GM18502 (cell line): ENCODE measurements at regions not wholly inside any gene's neighbourhood (a gene's known extent, or its start where the extent isn't known, plus 50 kb on each side); places are given as distances from the start of the nearest gene placed in this dataset.
"Not testable (repeated sequence)": the region's sequence is repeated elsewhere in the genome, so short reads cannot be mapped to it uniquely, and the experiment has no call there.

Experiments used
- ATAC-seq: cut with Tn5 transposase; IDR thresholded peaks from one replicate; pipeline ENCODE4 v1.9.1; 2021; ENCODE audit warnings: mild to moderate bottlenecking; ENCODE audit not compliant: unreplicated experiment, poor library complexity

DNA sequence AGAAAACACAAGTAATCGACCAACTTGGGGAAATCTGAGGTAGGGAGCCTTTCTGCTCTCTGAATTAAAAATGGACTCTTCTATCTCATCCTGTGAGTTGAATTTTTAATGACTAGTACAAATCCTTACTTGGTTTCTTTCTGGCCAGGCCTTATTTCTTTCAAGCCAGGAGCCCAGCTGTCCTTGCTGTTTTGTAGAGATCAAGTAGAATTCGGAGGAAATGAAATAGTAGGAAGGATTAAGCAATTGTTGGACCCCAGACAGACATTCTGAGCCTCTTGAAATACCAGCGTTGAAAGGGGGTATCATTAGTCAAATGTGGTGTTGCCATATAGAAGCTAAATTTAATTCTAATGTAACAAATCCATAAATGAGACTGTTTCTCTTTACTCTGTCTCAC lies 53.7 kb upstream of the SMIM15 start:
- no peak for ATAC-seq

DNA sequence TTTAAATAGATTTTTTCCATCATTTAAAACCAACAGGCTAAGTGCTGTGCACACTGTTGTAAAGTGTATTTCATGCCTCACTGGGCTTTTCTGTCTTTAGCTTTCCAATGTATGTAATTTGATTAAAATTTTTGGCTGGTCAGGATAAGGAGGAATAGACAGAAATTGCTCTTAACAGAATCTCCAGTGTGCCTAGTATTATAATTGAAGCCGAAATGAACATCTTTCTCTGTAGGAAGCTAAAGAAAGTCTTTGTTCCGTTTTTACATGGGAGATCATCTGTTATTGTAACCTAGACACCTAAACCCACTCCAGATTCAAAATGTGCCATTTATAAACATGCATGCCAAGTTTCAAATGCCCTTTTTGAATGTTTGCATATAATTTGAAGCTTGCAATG lies 54.5 kb upstream of the SMIM15 start:
- ATAC-seq = no peak

DNA sequence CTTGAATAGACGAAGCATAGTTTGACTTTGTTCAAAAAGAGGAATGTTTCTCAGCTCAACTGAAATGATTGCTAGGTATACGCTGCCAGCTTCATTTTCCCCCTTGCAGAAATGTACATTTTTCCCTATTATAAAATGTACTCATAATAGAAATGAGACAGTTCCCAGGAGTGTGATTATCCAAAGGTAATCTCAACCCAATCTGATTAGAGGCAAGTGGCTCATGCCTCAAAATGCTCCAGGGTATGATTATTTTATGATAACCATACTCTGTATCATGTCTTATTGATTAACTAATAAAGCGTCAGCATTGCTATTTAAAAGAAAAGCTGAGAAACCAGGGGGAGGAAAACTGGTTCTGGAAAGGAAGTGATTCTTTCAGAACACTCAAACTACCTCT lies 54.9 kb upstream of the SMIM15 start:
- ATAC-seq = no peak

DNA sequence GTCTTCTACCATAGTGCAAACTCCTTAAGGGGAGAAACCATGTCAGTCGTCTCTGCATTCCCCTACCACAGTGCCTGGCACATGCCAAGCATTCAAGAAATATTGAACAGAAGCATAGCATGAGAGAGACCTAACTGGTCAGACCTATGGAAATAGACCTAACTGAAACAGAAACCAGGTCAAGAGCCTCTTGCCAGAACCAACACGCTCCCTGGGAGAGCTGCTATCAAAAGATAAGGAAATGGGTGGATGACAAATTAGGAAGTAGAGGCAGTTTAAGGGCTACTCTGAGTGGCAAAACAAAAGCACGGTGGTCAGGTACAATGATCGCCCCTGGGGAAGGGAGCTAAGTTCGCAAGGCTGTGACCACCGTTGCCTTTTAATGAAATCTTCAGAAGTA lies 66.0 kb upstream of the SMIM15 start:
- ATAC-seq = no peak

DNA sequence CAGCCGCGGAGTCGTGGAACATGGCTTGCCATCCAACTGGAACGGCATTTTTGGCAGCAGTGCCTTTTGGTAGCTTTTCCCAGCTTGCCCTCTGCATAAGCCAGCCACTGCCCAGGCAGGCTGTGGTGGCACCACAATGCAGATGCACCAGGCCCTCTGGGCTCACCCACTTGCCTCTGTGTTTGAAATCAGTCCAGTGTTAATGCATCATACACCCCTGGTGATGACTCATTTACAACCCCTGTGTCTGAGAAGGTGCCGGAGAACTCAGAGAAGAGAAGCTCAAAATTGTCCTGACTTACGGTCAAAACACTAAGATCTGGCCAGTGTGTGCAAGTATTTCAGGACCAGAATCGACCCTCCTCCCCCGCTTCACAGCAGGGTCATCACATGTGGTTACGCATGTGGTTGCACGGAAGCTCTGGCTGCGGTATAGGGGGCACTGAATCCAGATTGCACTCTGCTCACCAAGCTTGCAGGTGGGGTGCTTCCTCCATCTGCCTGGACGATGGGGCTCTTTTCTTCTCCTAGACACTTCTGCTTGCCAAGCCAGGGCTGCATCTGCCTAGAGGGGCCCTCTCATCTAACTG lies 66.5 kb upstream of the SMIM15 start:
- ATAC-seq = peak; percentile 74

DNA sequence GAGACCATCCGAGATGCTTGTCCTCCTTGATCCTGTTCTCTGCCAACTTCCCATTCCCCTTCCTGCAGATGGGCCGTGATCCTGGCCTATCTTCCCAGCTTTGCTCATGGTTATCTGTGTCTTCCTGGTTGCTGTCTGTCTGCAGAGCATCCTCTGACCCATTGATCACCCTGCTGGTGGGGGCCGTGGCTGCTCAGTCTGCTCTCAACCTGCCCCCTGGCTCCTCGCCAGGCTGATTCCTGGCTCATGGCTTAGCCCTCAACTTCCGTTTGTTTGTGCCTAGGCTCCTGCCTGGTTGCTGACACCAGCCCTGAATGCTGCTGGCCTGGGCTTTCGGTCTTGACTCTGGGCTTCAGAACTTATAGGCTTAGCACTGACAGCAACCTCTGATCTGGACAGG lies 67.1 kb upstream of the SMIM15 start:
- no peak for ATAC-seq

DNA sequence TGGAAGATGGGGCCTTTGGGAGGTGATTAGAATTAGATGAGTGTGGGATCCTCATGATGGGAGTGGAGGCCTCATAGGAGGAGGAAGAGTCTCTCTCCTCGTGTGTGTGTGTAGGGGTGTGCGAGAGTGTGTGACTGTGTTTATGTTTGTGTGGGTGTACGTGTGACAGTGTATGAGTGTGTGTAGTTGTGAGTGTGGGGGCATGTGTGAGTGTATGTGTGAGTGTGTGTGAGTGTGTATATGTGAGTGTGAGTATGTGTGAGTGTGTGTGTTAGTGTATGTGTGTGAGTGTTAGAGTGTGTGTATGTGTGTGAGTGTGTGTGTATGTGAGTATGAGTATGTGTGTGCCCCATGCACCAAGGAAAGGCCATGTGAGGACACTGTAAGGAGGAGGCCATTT lies 68.2 kb upstream of the SMIM15 start:
- ATAC-seq = no peak

DNA sequence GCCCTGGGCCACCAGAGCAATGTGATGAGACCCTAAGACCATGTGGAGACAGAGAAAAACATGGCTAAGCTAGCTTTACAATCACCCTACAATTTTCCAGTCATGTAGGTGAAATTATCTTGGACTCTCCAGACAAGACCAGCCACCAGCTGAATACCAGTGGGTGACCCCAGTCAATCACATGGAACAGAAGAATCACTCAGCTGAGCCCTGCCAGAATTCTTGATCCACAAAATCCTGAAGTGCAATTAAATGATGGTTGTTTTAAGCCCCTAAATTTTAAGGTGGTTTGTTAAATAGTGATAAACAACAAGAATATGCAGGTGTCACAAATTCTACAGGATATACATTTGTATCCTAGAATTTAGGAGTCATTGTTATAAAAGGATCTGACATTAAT lies 69.5 kb upstream of the SMIM15 start:
- no peak for ATAC-seq

DNA sequence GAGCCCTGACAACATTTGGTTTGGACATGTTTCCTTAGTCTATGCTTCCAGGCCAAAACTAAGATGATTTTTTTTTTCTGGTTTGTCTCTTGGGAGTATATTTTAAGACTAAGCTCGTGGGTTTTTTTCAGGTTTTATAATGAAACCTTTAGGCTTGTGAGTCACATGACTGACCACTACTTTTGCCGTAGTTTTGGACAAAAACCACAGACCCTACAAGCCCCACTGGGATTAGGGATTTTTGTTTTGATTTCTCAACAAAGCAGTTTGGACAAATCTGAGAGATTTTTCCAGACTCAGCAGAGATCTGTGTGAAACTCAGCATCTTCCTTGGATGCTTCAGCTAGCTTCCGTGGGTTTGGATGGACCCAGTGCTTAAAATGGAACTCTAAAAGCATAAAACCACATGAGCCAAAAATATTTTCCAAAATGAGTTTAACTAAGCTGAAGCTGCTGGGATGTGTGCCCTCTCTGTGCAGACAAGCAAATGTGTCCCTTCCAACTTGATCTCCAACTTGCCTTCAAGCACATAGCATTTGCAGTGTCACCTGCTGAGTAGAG lies 70.3 kb upstream of the SMIM15 start:
- no peak for ATAC-seq

DNA sequence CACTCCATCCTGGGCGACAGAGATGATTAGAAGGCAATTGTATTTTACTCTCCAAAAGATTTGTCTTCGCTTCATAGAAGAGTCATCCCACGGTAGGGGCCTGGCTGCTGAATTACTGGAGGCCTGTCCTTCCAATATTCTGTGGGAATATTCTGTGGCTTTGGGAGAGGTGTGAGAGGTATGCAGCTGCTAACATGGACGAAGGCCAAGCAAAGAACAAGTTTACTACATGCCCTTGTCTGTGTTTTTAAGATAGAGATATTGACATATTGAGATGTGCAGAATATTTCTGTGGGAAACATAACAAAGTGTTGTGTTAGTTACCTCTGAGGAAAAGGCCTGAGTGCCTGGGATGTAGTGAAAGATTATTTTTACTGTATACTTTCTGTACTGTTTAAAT lies 71.8 kb upstream of the SMIM15 start:
- no peak for ATAC-seq

DNA sequence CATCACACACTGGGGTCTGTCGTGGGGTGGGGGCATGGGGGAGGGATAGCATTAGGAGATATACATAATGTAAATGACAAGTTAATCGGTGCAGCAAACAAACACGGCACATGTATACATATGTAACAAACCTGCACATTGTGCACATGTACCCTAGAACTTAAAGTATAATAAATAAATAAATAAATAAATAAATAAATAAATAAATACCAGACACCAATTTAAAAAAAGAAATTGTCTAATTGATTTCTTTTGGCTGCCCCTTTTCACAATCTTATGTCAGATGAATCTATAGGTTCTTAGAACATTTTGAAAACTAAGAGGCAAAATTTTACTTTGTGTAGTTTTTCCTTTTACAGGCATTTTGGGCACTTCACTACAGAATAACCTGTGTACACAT lies 74.4 kb upstream of the SMIM15 start:
- ATAC-seq = not testable (repeated sequence)

DNA sequence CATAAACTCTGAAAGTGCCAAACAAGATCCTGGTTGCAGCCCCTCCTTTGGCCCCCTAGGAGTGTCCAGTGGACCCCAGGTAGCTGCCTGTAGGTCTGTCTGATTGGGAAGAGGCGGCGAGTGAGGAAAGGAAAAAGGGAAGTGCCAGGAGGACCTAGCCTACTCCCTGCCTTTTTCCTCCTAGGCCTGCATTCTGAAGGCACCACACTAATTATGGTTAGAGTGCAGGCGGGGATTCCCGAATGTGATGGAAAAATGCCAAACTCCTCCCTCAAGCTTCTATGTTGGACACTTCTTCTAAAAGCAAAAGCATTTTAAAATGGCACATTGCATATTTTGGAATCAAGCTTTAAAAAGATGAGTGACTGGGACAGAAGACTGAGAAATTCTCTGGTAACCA lies 83.2 kb upstream of the SMIM15 start:
- no peak for ATAC-seq

DNA sequence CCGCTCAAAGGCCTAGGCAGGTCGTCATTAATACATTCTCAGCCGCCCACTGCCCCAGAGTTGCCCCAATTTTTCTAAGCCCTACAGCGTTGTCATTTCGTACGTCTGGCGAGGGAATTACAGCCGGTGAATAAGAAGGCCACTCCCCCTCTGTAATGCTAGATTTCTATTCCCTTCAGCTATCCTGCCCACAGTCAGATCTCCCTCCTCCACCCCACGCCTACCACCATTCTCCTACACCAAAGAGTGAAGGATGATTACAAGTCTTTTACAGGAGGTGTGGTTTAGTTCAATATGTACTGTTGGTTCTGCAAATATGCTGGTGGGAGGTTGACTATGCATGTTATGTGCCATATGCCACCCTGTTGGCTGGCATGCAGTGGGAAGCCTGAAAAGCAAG lies 83.7 kb upstream of the SMIM15 start:
- no peak for ATAC-seq

DNA sequence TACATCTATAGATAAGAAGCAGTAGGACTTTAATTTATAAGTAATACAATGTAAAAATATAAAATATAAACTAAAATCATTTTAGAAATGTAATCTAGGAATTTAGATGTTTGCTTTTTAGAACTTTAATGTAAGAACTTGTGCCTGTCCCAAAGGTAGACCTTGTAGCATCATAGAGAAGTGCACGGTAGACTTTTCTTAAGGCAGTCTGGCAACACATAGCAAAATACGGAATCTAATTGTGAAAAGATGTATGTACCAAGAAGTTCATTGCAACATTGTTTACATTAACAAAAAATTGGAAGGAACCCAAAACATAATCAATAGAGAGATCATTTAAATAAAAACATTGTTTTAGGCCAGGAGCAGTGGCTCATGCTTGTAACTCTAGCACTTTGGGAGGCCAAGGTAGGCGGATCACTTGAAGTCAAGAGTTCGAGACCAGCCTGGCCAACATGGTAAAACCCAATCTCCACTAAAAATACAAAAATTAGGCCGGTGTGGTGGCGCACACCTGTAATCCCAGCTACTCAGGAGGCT lies 84.6 kb upstream of the SMIM15 start:
- ATAC-seq = no peak

DNA sequence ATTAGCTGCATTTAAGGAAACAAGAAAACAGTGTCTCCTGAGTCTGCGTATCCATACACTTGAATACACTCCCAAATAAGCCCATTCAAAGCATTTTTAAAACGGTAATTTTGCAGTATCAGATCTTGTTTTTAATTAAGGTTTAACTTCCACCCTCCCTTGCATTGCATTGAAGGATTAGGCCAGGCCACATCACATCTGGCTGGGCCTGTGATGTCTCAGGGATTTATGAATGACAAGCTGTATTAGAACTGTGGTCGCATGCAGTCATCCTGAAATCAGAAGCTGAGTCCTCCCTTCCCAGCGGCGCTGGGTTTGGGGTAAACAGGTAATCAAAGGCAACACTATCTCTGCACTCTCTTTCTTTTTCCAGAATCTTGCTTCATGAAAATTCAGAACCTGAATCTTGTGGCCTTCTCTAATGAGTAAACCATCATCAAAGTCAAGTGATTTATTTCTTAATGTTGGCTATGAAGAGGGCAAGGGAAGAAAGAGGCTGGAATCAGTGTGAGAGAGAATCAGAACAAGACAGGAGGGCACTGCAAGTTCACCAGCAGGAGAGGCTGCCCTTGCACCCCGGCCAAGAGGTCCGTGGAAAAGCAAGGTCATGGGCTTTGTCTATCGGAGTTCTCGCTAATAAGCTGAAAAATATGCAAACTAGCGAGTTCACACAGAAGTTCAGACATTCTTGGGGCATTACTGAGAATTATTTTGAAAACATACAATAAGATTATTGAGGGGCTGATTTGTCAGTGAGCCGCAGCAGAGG lies 80.0 kb upstream of the ZSWIM6 start:
- ATAC-seq = no peak

DNA sequence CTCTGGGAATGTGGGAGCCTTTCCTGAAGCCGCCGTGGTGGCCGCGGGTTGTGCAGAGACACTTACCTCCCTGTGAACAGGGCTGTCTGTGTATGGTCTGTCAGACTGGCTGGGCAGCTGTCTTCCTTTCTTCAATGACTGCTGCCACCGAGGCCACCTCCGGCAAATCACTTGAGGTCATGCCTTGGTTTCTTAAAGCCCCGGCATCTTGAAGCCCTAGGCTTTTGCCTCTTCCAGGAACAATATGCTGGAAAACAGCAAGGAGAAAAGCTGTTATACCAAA lies 79.5 kb upstream of the ZSWIM6 start:
- no peak for ATAC-seq

DNA sequence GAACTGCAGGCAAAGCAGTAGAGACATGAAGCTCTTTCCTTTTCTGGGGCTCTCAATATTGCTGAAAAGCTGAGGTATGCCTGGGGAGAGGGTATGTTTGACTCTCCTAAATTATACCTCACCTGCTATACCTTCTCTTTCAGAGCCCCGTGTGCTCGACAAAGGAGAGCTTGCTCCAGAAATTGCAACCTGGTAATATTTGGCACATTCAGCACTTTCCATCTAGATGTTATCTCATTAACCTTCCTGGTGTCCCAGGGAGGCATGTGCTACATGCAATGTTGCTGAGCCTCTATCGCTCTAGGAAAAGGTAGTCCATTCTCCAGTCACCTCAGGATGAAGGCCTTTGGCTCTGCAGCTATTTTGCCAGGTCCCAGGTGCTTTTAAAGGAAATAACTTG lies 78.5 kb upstream of the ZSWIM6 start:
- no peak for ATAC-seq

DNA sequence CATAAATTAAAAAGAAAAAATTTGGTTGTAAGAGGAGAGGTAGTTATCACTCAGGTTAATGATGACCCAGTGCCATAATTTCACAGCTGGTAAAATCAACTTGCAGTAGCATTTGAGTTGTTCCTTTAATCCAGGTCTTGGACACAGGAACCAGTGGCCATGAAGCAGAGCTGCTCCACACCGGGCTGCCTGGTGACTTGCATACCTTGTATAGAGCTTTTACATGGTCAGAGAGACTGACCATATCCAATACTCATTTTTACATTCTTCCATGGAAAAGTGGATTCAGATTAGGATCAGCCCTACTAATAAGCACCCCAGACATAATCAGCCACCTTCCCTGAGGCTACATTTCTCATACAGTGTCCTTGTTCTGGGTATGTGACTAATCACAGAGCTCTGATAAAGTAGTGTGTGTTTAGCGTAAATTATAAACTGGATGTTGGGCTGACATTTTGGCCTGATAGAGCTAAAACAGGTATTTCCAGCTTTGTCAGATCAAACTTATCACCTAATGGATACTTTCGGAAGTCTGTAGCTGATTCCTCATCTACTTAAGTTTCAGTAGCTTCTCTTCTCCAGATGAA lies 77.0 kb upstream of the ZSWIM6 start:
- no peak for ATAC-seq

DNA sequence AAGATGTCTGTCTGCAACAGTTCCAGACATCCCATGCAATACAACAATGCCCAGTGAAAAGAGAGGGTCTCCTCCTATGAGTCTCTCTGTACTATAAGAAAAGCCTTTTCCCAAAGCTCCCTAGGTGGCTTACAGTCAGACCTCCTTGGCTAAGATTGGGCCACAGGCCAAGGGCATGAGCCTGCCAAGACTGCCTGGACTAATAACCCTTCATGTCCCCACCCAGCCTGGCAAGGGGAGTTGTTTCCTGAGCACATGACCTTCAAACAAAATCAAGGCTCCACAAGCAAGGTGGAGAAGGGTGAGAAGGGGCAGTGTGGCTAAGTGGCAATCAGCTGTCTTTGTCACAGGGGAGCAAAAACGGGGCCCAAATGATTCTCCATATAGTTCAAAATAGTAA lies 75.6 kb upstream of the ZSWIM6 start:
- no peak for ATAC-seq

DNA sequence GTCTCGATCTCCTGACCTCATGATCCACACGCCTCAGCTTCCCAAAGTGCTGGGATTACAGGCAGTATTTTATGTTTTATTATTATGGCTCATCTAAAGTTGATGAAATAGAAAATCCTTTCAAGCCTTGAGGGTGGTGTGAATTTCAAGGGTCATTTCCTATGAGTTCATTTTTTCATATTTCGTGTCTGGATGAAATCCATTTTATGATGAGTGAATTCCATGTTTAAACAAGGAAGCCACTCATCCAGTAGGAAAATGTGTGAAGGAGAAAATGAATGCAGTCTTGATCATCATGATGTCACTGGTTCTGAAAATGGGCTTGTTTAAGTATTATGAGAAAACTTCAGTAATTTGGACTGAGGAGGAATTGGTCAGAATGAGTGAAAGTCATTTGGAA lies 74.6 kb upstream of the ZSWIM6 start:
- ATAC-seq = no peak

DNA sequence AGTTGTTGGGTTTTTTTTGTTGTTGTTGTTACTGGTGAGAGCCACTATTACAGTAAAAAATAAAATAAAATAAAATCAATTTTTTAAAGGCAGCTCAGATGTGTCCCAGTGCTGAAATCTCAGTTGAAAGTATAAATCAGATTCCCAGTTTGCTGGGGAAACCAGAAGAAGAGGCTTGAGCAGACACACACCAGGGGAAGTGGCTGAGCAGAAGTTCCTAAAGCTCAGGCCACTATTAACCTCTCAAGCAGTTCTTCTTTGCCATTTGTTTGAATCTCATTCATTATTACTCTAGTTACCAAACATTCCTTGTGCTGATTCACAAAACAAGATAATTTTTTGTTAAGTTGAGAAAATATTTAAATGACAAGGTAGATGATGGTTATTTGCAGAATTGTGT lies 70.9 kb upstream of the ZSWIM6 start:
- ATAC-seq = no peak

DNA sequence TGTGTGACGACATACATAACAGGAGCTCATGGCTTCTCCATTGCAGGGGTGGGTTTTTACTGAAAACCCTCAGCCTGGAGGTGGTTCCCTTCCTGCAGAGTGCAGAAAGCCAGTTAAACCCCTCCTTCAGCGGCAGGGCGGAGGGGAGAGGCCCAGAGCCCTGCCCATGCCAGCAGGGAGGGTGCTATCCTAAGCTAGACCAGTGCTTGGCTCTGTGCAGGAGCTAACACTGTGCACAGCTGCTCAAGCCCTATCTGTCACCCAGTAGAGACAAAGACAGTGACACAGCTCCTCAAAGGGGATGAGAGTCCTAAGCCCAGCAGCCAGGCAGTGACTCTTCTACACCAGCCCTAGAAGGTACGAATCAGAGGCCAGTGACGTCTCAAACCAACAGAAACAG lies 70.0 kb upstream of the ZSWIM6 start:
- no peak for ATAC-seq
